NCI-H2227 treated with DMSO at 0.1 percent for 48 hours (cell line): ENCODE measurements at regions not wholly inside any gene's neighbourhood (a gene's known extent, or its start where the extent isn't known, plus 50 kb on each side); places are given as distances from the start of the nearest gene placed in this dataset.
"Not testable (repeated sequence)": the region's sequence is repeated elsewhere in the genome, so short reads cannot be mapped to it uniquely, and the experiment has no call there.

ENCODE experiments used
- DNase-seq: peaks from one replicate; lab custom pipeline; 2025; lab: John Stamatoyannopoulos, UW

DNA sequence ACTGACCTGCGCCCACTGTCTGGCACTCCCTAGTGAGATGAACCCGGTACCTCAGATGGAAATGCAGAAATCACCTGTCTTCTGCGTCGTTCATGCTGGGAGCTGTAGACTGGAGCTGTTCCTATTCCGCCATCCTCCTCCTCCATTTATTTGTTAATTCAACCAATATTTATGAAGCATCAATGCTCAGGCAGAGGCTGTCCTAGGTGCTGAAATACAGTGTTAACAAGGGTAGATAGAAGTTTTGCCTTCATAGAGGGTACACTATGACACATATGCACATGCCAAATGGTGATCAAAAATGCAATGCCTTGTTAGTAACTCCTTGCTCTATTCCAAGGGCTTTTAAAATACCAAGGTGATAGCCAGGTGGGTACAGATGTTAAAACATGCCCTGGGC is 166.0 kb upstream of the CCL2 start:
- DNase-seq, result not testable (repeated sequence)

DNA sequence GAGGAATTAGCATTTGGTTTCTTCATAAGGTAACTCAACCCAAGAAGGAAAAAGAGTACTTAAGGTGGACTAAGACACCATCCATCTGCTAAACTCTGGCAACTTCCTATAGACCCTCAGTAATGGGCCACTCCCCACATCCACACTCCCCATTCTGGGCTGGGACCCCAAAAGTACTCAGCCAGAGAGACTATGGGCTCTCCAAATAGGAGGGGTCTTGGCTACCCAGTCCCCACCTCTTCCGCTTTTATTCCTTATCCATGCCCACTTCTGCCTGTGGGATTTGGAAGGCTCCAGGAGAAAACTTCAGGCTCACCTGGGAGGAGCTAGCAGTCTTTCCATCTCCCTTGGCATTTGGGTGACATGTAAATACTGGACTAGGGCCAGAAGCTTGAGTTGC is 164.5 kb upstream of the CCL2 start:
- no peak for DNase-seq

GRCh38 chr17:34091975-34092374 is 163.1 kb upstream of the CCL2 start:
- DNase-seq, result no peak

GRCh38 chr17:34095106-34095505 is 160.0 kb upstream of the CCL2 start:
- no peak for DNase-seq

DNA sequence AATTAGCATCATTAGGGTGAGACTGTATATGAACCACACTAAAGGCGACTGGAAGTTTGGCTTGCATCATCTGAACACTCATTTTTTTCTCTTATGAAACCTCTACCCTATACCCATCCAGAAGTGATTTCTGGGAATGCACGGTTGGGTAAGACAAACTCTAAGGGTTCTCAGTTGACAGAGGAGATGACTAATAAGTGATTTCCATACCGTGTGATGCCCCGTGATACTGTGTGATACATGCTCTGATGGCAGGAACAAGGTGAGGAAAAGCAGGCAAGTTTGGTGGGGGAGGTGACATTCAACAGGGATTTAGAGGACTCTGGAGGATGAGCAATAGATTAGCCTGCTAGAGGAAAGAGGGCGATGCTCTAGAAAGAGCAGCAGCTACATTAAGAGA is 156.4 kb upstream of the CCL2 start:
- DNase-seq, result no peak

GRCh38 chr17:34099859-34100515 is 155.1 kb upstream of the CCL2 start:
- DNase-seq, result no peak

GRCh38 chr17:34107019-34107418 is 148.1 kb upstream of the CCL2 start:
- no peak for DNase-seq

DNA sequence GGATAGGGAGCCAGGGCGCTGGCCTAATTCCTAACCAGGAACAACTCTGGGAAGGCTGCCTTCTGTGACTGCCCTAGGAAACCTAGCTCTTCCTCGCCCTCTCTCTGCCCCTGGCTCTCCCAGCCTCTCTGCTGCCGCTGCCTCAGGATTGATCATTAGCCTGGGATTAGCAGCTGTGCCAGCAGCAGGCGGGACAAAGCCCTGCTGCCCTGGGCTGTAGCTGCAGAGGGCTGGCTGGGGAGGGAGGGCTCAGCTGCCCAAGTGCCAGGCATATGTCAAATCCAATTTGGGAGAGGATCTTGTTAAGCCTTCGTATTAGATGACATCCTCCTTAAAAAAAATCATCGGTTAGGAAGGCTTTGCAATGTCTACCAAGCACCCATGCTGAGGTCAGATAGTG is 144.8 kb upstream of the CCL2 start:
- DNase-seq, result no peak

- DNase-seq, result no peak
Observed at GRCh38 chr17:34113089-34113488, 142.0 kb upstream of the CCL2 start.

GRCh38 chr17:34114174-34114573 is 140.9 kb upstream of the CCL2 start:
- no peak for DNase-seq

DNA sequence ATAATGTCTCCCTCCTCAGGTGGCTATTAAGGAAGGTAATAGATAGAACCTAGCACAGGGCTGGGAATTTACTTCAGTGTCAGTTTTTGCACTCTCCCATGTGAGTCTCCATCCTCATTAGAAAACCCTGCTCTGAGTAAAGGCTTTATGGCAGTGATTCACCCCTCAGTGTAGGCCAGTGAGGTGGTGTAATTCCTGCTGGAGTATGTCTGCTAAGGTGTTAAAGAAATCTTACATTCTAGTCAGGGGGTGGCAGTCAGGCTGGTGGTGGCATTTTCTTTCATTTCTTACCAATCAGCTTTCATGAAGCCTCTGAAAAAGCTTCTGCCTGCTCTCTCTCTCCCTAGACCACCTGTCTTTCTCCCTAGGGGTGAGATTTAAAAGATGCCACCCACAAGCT is 138.8 kb upstream of the CCL2 start:
- no peak for DNase-seq

DNA sequence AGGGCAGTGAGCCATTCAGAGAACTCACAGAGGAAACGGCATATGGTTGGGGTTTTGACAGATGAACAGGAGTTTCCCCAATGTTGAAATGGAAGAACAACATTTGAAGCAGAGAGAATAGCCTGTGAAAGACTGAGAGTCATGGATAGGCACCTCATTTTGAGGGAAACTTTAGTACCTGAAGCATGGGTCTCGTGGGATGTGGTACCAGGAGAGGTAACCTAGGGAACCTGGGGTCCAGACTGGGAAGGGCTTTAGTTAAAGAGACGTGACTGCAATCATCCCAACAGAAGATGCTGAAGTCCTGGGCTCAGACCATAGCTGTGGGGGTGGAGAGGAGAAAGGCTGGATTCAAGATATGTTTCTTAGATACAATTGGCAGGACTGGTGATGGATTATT is 137.8 kb upstream of the CCL2 start:
- no peak for DNase-seq

DNA sequence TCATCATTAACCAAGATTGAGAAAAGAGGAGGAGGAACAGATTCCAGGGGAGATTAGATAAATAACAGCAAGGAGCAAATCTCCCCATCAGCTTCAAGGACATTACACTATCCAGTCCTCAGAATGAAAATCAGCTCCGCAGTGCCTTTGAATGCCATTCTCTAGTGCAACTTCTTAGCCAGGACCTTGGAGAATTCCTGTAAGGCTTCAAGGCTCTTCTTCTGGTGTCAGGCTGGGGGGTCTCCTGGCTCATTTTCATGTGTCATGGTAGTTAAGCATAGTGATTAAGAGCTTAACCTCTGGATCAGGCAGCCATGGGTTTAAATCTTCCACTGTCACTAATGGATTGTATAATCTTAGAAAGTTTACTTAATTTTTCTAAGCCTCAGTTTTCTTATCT is 137.3 kb upstream of the CCL2 start:
- DNase-seq, result no peak

- DNase-seq, result no peak
Observed at GRCh38 chr17:34118564-34118963, 136.5 kb upstream of the CCL2 start.

GRCh38 chr17:34121311-34121710 is 133.8 kb upstream of the CCL2 start:
- DNase-seq, result no peak

DNA sequence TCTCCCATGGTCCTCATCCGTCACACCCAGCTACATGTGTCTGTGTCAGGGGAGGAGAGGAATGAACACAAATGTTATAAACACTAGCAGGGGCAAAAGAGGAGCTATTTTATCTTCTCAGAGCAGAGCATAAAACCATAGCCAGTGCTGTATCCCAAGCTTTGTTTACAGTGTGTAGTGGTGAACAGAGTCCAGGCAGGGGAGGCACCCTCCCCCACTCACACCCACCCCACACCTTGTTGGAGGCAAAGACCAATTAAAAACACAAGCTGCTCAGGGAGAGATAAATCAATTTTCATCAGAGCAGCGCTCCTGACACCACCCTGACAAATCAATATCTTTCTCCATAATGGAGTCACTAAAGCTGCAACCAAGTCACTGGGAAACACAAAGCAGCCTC is 132.6 kb upstream of the CCL2 start:
- DNase-seq, result no peak

GRCh38 chr17:34125010-34125409 is 130.1 kb upstream of the CCL2 start:
- DNase-seq, result no peak

DNA sequence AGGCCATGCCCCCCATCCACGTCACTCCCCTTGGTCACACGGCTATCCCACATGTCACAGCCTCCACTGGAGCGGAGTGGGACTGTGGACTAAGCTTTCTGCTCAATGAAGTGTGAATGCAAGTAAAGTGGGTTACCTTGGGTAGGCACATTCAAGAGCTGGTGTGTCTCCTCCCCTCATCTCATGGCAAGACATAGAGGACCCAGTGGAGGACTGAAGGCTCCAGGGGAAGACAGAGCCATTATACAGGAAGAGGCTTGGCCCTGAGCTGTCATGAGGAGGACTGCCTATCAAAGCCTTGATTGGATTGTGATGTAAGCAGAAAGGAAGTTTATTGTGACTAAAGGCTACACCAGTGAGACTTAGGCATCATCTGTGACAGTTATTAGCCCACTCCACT is 129.2 kb upstream of the CCL2 start:
- DNase-seq, result no peak

DNA sequence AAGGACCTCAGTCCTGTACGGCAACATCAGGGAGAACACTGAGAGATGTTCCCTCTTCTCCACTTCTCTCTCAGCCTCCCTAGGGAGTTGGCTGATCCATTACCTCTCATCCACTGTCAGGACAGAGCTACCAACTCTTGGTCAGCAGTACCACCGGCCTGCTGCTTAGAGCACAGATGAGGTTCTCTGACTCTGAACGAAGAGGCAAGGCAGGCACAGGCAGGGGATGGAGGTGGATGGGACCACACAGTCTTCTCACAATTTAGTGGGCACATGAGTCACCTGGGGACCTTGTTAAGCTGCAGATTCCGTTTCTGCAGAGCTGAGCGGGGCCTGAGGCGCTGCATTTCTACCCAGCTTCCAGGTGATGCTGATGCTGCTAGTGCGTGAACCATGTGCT is 128.6 kb upstream of the CCL2 start:
- DNase-seq, result no peak

GRCh38 chr17:34126965-34127364 is 128.1 kb upstream of the CCL2 start:
- no peak for DNase-seq

GRCh38 chr17:34130544-34130943 is 124.5 kb upstream of the CCL2 start:
- no peak for DNase-seq

GRCh38 chr17:34131386-34131785 is 123.7 kb upstream of the CCL2 start:
- DNase-seq, result no peak

DNA sequence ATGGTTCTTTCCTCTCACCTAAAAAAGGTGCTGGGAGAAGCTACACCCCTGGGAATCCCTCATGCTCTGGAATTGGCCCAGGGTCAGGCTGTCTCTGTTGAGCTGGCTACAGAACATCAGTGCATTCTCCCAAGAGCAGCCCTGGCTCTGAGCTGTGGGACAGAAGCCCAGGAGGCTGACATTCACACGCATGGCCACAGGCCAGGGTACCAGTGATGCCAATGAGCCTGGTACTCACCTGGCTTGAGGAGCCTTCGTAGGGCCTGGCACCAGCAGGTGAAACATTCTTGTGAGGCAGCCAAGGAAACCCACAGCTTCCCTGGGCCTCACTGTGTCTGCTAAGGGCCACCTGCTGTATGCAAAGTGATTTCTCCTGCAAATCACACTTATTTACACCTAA is 121.7 kb upstream of the CCL2 start:
- DNase-seq, result no peak

DNA sequence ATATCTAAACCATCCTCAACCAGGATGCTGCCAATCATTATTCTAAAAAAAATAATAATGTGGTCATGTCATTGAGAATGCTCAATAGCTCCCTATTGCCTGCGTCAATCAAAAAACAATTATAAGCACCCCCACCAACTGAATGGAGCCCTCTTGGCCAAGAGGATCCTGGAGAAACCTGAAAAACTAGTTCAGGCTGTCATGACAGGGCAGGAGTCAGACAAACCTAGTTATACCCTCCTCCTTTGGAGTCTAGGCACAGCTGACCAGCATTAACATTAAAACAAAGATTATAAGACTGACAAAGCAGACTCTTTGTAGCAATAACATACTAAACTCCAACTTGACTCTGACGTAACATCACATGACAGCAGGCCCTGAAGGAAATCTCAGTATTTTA is 119.2 kb upstream of the CCL2 start:
- DNase-seq, result no peak

DNA sequence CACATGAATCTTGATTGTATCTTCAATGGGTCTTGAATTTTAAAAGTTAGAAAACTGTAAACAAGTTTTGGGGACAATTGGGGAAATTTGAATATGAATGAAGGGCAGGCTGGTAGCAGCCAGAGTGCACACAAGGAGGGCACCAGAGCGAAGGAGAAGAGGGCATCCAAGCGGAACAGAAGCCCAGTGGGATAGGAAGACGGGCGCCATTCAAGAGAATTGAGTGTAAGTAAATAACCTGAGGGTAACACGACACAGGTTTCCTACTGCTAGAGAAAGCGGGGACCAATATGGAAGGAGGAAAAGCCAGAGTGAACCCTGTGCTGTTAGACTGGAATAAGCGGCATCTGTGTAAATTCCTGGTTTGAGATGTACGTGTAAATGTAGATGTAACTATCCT is 115.1 kb upstream of the CCL2 start:
- DNase-seq, result no peak
